SU-DHL-6 (cell line): ENCODE measurements at regions not wholly inside any gene's neighbourhood (a gene's known extent, or its start where the extent isn't known, plus 50 kb on each side); places are given as distances from the start of the nearest gene placed in this dataset.

ENCODE experiments used
- H2AFZ ChIP-seq: fragments of 200-600 bp; sonication (generic); 2 replicates; pipeline ENCODE4 v1.6.1; 2014; ENCODE audit warnings: low read depth, mild to moderate bottlenecking, moderate library complexity, mixed read lengths, antibody characterized with exemption, low read length; ENCODE audit not compliant: severe bottlenecking
- H3F3A ChIP-seq: fragments of 200-600 bp; shearing (Covaris generic); 2 replicates; pipeline ENCODE4 v1.6.0; 2016; ENCODE audit warnings: antibody characterized with exemption, mild to moderate bottlenecking; ENCODE audit not compliant: insufficient read depth
- H3K27ac ChIP-seq: fragments of 200-600 bp; sonication (generic); 2 replicates; pipeline ENCODE4 v1.5.1; 2016; ENCODE audit warnings: low read depth, mild to moderate bottlenecking, low read length, moderate library complexity, mixed read lengths
- H3K27me3 ChIP-seq: fragments of 200-600 bp; sonication (generic), shearing (Covaris generic); 2 replicates; pipeline ENCODE4 v1.6.0; 2014; ENCODE audit warnings: mild to moderate bottlenecking, low read length
- H3K36me3 ChIP-seq: fragments of 200-600 bp; sonication (generic); 2 replicates; pipeline ENCODE4 v1.6.1; 2014; ENCODE audit warnings: mild to moderate bottlenecking, low read length, mixed read lengths
- H3K4me2 ChIP-seq: fragments of 300-600, 200-600 bp; shearing (Covaris generic), sonication (generic); 2 replicates; pipeline ENCODE4 v1.6.0; 2014; ENCODE audit warnings: low read length, low read depth, mild to moderate bottlenecking; ENCODE audit not compliant: poor library complexity, severe bottlenecking
- H3K4me3 ChIP-seq: fragments of 200-600 bp; sonication (generic); 2 replicates; pipeline ENCODE4 v1.5.1; 2014; ENCODE audit warnings: antibody characterized with exemption, low read length, mild to moderate bottlenecking, mixed read lengths; ENCODE audit not compliant: insufficient read depth, poor library complexity, severe bottlenecking
- H3K79me2 ChIP-seq: fragments of 200-600 bp; sonication (generic); 2 replicates; pipeline ENCODE4 v1.6.1; 2014; ENCODE audit warnings: mild to moderate bottlenecking, low read length, moderate library complexity; ENCODE audit not compliant: insufficient read depth
- H3K9ac ChIP-seq: fragments of 200-600 bp; sonication (generic); 2 replicates; pipeline ENCODE4 v1.7.0; 2014; ENCODE audit warnings: mild to moderate bottlenecking, low read length
- H3K9me2 ChIP-seq: fragments of 200-600 bp; sonication (generic); replicated peaks from 2 replicates; pipeline ENCODE4 v1.6.1; 2014; ENCODE audit warnings: low read length; ENCODE audit not compliant: insufficient read depth
- H3K9me3 ChIP-seq: fragments of 200-600 bp; sonication (generic); 2 replicates; pipeline ENCODE4 v1.6.1; 2014; ENCODE audit warnings: low read length, mixed read lengths; ENCODE audit not compliant: insufficient read depth
- H4K20me1 ChIP-seq: fragments of 200-600 bp; sonication (generic); 2 replicates; pipeline ENCODE4 v1.6.1; 2014; ENCODE audit warnings: low read depth, mild to moderate bottlenecking, antibody characterized with exemption, low read length, moderate library complexity, mixed read lengths
- EZH2phosphoT487 ChIP-seq: fragments of 200-600 bp; sonication (generic), shearing (Covaris generic); conservative IDR thresholded peaks from 2 replicates; pipeline ENCODE4 v1.6.1; 2018; ENCODE audit warnings: mild to moderate bottlenecking, antibody characterized with exemption, low read length, moderate library complexity, mixed read lengths
- TF ChIP-seq, protein P1 (sequence below): fragments of 200-600 bp; sonication (generic); IDR thresholded peaks from one replicate; pipeline ENCODE4 v1.5.1; 2017; ENCODE audit warnings: antibody characterized with exemption, mild to moderate bottlenecking, low read length, moderate library complexity; ENCODE audit not compliant: insufficient read depth, poor library complexity, severe bottlenecking

DNA sequence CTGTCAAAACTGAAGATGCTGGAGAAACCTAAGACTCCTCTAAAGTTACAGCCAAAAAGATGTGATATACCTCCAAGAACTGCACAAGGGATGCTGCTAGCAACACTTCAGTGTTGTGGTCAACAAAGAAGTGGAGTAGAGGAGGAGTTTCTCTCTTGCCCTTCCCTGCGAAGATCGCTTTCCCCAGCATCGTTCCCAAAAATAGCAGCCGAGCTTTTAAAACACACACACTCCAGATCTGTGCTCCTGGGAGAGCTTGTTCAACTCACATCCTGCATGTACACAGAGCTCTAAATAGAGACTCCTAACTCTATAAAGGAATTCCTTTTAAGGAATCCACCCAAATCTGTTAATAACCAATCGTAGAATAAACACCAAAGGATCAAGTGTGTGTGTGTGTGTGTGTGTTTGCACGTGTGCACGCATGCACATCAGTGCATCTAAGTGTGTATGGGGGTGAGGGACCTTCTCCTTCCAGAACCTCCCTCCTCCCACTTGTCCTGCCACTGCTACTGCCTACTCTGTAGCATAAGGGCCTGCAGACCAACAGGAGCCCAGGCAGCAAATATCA lies 58.5 kb downstream of the PSMG1 start:
- H2AFZ ChIP-seq, result no peak overlapping the region
- H3K9ac ChIP-seq, result no peak overlapping the region
- no peaks in the 10 kb centered on the region for H3K79me2 ChIP-seq
- no peaks in the 10 kb centered on the region for H3F3A ChIP-seq
- H4K20me1 ChIP-seq, result no peaks in the 10 kb centered on the region
- no peaks in the 10 kb centered on the region for H3K9me2 ChIP-seq
- H3K9me3 ChIP-seq, result no peaks in the 10 kb centered on the region
- TF ChIP-seq, protein P1, sequence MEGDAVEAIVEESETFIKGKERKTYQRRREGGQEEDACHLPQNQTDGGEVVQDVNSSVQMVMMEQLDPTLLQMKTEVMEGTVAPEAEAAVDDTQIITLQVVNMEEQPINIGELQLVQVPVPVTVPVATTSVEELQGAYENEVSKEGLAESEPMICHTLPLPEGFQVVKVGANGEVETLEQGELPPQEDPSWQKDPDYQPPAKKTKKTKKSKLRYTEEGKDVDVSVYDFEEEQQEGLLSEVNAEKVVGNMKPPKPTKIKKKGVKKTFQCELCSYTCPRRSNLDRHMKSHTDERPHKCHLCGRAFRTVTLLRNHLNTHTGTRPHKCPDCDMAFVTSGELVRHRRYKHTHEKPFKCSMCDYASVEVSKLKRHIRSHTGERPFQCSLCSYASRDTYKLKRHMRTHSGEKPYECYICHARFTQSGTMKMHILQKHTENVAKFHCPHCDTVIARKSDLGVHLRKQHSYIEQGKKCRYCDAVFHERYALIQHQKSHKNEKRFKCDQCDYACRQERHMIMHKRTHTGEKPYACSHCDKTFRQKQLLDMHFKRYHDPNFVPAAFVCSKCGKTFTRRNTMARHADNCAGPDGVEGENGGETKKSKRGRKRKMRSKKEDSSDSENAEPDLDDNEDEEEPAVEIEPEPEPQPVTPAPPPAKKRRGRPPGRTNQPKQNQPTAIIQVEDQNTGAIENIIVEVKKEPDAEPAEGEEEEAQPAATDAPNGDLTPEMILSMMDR, result no peak
- no peak for TF ChIP-seq EZH2phosphoT487
- H3K27ac ChIP-seq, result no peak overlapping the region
- H3K4me3 ChIP-seq, result no peak overlapping the region
- H3K27me3 ChIP-seq, result no peaks in the 10 kb centered on the region
- H3K4me2 ChIP-seq, result no peak overlapping the region
- H3K36me3 ChIP-seq, result no peaks in the 10 kb centered on the region

DNA sequence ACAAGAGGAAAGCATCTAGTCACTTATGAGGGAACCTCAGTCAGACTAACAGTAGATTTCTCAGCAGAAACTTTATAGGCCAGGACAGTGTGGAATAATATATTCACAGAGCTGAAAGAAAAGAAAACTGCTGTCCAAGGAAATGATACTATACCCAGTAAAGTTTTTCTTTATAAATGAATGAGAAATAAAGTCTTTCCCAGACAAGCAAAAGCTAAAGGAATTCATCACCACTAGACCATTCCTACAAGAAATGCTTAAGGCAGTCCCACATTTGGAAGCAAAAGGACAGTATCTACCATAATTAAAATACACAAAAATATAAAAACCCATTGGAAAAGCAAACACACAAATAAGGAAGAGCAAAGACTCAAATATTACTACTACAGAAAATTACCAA lies 59.9 kb downstream of the PSMG1 start:
- Histone ChIP-seq H2AFZ (no peak overlapping the region), H3K4me2 (no peak overlapping the region), H3K79me2 (no peaks in the 10 kb centered on the region), H3F3A (no peaks in the 10 kb centered on the region), H3K9ac (no peak overlapping the region), H3K4me3 (no peak overlapping the region), H4K20me1 (no peaks in the 10 kb centered on the region), H3K9me3 (no peaks in the 10 kb centered on the region), H3K36me3 (no peaks in the 10 kb centered on the region), H3K27ac (no peak overlapping the region), H3K27me3 (no peaks in the 10 kb centered on the region), H3K9me2 (no peaks in the 10 kb centered on the region)
- TF ChIP-seq EZH2phosphoT487, result no peak
- TF ChIP-seq, protein P1, result no peak

DNA sequence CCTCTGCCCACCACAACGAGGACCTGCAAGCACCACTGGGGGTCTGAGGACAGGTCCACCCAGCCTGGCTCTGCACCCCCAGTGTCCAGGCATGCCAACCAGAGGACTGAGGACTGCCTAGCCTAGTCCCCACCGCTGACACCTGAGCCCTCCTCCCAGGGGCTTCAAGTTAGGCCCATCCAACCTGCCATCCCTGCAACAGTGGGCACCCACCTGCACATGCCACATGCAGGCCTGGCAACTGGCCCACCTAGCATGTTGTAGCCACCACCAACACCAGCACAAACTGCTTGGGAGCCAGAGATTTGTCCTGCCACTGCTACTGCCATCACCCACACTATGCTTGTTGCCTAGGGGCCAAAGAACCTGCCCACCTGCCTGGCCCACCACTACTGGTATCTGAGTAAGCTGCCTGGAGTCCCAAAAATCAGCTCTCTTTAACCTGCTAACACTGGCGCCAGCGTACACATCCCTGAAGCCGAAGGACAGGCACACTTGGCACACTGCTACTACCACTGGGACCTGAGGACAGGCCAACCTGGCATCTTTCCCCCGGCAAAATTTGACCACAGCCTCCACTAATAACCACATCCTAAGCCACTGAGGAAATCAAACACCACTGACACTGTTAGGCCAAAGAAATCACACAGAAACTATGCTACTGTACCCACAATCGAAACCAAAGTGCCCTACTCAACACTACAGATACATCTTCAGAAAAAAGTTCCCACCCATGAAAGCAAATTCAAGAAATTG lies 61.5 kb downstream of the PSMG1 start:
- no peaks in the 10 kb centered on the region for H3K9me3 ChIP-seq
- H3K36me3 ChIP-seq, result no peaks in the 10 kb centered on the region
- H3K27ac ChIP-seq, result no peak overlapping the region
- H4K20me1 ChIP-seq, result no peaks in the 10 kb centered on the region
- no peak for TF ChIP-seq EZH2phosphoT487
- TF ChIP-seq, protein P1, result no peak
- H3K79me2 ChIP-seq, result no peaks in the 10 kb centered on the region
- no peaks in the 10 kb centered on the region for H3K9me2 ChIP-seq
- H3K9ac ChIP-seq, result no peak overlapping the region
- H3K4me3 ChIP-seq, result no peak overlapping the region
- no peak overlapping the region for H2AFZ ChIP-seq
- H3K27me3 ChIP-seq, result no peaks in the 10 kb centered on the region
- no peaks in the 10 kb centered on the region for H3F3A ChIP-seq
- H3K4me2 ChIP-seq, result no peak overlapping the region
